Left colon (tissue), 2 donors: ENCODE measurements at regions not wholly inside any gene's neighbourhood (a gene's known extent, or its start where the extent isn't known, plus 50 kb on each side); places are given as distances from the start of the nearest gene placed in this dataset.
"Not testable (repeated sequence)": the region's sequence is repeated elsewhere in the genome, so short reads cannot be mapped to it uniquely, and the experiment has no call there.

Experiments
- ATAC-seq: fragments of 200-7000 bp; cut with Tn5 transposase; one replicate; pipeline ENCODE4 v1.9.1; 2020; ENCODE audit warnings: mild to moderate bottlenecking, moderate library complexity
- DNase-seq, 2 donors: peaks; one replicate each; pipeline ENCODE4 v3.0.0-alpha.2; 2020
- intact Hi-C, 2 donors: fragments of 100-400 bp; cut with DNase I in 1 of 2; cut with micrococcal nuclease in 1 of 2; formaldehyde crosslinking; loops; one replicate each; pipeline versions ENCODE4 v1.11.2 to v1.14.0; 2022; cut with DNase I, micrococcal nuclease
- donor health status: DM: no; HTN: no; CAD: no.
- donor health status: DM: yes; HTN: yes; CAD: no.

DNA sequence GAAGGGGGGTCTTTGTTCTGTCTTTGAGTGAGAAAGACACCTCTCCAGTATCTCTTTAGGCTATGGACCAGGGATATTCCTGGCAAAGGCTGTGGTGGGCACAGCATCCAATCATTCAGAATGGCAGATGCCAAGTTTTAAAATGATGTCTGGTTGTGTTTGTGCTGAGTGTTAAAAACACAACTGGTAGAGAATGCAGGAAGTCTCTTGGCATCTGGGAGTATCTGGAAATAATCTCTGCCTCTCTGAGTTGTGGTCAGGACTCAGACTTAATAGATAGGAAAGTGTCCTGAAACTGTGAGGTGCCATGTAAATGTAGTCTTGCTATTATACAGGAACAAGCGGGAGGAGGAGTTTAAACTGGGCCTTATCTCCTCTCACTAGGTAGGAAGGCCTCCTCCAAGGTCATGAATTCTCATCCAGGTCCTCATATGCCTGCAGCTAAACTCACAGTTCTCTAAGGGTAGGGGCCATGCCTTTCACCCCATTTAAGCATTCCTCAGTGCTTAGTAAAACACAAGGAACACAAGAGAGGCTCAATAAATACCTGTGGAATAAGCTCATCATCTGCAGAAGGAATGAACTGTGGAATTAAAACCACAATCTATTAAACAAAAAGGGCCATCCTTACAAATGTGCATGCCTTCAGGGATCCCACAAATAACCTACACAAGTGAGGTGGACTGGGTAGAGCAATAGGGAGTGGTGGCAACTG lies 317.6 kb downstream of the CBLN1 start:
- no peak for DNase-seq
- intact Hi-C loops: no loop called here
- no peak for ATAC-seq

DNA sequence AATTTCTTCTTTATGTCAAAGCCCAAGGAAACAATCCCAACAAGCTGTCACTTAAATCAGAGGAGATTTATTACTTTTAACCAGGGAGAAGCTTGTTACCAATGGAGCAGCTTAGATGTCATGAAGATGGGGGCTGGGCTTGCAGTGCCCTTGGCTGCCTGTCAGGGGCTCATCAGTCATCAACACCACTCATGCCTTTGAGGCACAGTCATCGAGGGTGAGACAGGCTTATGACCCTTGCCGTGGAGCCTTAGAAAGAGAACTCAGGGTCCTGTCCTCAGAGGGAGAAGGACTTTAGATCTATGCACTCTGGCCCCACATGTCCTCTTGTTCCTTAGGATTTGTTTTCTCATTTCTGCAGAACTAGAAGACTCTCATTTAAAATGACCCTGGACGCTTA lies 318.3 kb downstream of the CBLN1 start:
- intact Hi-C loops: no loop called here
- DNase-seq: no peak
- no peak for ATAC-seq

DNA sequence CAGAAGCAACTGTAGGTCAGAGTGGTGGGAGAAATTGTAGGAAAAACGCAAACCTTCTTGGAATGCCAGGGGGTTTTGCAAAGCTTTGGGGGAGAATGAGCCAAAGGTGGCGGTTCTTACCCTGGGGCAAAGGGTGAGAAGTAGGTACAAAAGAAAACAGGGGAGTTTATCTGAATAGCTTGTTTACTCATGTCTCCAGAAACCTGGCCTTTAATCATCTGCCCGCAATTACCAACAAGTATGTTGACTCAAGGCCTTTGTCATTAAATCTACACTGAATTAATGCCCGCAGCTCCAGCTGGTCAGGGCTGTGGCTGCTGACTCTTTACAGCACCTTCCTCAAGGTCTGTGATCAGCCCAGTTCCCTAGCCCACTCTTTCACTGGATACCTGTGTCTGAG lies 320.1 kb downstream of the CBLN1 start:
- intact Hi-C loops: no loop called here

DNA sequence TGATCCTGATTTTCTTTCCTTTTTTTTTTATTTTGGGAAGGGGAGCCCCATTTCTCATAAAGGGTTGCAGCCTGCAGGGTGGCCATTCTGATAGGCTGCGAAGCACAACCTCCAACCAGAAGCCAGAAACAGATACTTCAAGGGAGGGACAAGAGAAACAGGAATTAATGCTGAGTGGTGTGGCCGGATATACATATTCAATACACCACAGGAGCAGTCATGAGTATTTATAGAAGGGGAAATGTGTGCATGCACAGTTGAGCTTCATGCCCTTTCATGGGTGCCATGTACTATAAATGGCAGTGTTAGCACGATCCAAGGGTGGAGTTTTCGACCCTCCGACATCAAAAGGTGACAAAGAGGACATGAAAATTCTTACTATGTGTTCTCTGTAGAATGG lies 320.8 kb downstream of the CBLN1 start:
- DNase-seq (no peak), ATAC-seq (no peak)
- intact Hi-C loops: no loop called here

More for the DNA sequence above, 320.1 kb downstream of the CBLN1 start:
- DNase-seq (no peak), ATAC-seq (no peak)

GRCh38 chr16:48959747-48960146 lies 321.9 kb downstream of the CBLN1 start:
- DNase-seq (no peak), ATAC-seq (no peak)
- intact Hi-C loops: no loop called here

GRCh38 chr16:48959204-48959603 lies 322.4 kb downstream of the CBLN1 start:
- DNase-seq (no peak), ATAC-seq (no peak)
- intact Hi-C loops: no loop called here

DNA sequence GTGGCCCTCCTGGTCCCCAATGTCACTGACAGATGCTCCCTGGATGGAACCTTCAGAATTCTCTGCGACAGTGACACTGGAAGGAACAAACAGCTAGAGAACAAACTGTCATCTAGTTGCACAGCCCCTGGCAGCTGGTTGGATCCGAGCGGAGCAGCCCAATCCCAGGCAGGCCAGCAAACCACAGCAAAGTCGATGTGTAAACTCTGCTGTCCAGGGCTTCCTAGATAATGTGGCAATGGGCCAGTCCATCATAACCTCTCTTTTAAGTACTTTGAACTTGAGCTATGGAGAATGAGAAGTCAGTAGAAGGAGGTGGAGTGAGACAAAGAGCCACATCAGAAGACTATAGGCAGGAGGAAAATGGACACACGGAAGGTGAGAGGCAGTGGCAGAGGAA lies 323.0 kb downstream of the CBLN1 start:
- ATAC-seq (no peak), DNase-seq (no peak)
- intact Hi-C loops: no loop called here

DNA sequence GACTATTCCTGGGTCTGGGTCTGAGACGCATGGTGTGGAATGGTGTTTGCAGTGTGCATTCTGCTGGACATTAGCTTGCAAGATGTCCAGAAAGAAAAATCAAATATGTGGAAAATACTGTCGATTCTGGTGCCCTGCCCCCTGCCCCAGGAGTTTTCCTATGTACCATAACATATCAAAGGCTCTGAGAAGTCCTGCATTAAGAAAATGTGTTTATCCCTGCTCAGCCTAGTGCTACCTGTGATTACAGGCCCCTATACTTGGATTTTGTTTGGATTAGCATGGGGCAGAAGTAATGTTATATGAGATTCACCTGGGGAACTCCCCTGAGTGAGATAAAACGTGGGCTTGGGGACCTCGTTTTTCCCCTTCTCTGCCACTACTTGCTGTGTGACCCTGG lies 325.0 kb downstream of the CBLN1 start:
- DNase-seq (no peak), ATAC-seq (no peak)
- intact Hi-C loops: no loop called here

- intact Hi-C loops: no loop called here
Measured at GRCh38 chr16:48955837-48956236, 325.8 kb downstream of the CBLN1 start.

DNA sequence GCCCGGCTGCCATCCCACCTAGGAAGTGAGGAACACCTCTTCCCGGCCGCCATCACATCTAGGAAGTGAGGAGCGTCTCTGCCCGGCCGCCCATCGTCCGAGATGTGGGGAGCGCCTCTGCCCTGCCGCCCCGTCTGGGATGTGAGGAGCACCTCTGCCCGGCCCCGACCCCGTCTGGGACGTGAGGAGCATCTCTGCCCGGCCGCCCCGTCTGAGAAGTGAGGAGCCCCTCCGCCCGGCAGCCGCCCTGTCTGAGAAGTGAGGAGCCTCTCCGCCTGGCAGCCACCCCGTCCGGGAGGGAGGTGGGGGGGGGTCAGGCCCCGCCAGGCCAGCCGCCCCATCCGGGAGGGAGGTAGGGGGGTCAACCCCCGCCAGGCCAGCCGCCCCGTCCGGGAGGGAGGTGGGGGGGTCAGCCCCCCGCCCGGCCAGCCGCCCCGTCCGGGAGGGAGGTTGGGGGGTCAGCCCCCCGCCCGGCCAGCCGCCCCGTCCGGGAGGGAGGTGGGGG lies 330.0 kb downstream of the CBLN1 start:
- ATAC-seq, intact Hi-C loops, DNase-seq: not testable (repeated sequence)

More at GRCh38 chr16:48955837-48956236, 325.8 kb downstream of the CBLN1 start:
- ATAC-seq: no peak
- no peak for DNase-seq

GRCh38 chr16:48950184-48950583 lies 331.5 kb downstream of the CBLN1 start:
- DNase-seq (no peak), ATAC-seq (no peak)
- intact Hi-C loops: no loop called here

- intact Hi-C loops: no loop called here
- ATAC-seq (no peak), DNase-seq (no peak)
Measured at GRCh38 chr16:48949636-48950035, 332.0 kb downstream of the CBLN1 start.

DNA sequence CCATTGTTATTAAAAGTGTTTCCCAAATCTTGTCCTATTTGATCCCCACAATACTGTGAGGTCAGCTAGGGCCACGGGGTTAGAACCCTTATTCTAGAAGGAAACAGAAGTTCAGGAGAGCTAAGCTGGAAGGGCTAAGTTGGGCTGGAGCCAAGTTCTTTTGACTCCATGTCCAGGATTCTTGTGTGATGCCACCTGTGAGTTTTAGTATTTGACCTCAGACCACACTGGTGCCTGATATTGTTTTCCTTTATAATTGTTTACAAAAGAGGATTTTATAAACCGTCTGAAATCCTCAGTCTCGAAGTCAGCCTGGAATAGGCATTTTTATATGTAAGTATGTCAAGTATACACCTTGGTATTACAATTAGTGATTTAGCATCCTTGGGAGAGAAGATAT lies 332.7 kb downstream of the CBLN1 start:
- intact Hi-C loops: no loop called here
- ATAC-seq (no peak), DNase-seq (no peak)

DNA sequence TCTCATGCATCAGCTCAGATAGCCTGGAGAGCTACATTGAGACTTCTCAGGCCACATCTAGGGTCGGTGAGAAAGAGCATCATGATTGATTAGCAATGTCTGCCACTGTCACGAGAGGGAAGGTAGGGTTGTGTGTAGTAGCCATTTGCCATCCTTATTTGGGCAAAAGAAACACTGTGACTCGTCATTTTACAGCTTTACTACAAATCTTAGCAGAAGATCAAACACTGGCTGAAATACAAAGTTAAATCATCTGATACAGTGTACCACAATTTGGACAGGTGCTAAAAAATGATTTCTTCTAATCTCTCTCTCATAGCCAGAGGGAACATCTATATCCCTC lies 334.3 kb downstream of the CBLN1 start:
- DNase-seq (no peak), ATAC-seq (no peak)
- intact Hi-C loops: no loop called here

DNA sequence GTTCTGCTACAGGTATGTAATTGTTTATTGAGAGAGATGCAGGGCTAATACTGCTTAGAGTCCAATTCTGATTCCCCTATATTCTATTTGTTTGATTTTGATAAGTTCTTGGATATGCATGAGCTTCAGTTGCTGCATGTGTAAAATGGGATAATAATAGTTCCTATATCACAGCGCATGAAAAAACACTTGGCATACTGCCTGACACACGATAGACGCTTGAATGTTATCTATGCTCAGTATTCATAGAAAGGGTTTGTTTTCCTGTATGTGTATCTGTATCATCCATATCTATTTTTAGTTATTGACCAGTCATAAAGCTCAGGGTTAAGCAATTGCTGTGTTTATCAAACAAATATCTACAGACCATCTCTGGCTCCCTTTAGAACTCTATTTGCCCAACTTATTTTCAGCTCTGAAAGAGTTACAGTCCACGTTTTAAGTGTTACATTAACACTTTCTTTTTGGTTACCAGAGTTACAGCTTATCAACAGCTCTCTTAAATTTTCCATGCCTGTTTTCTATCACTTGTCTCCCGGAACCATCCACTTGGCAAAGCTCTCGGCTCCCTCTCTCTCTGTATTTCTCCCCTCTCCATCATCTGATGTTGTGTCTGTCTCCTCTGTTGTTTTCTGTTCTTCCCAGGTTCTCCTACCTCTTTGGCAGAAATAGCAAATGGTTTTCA lies 334.8 kb downstream of the CBLN1 start:
- no peak for DNase-seq
- intact Hi-C loops: no loop called here
- ATAC-seq: no peak

DNA sequence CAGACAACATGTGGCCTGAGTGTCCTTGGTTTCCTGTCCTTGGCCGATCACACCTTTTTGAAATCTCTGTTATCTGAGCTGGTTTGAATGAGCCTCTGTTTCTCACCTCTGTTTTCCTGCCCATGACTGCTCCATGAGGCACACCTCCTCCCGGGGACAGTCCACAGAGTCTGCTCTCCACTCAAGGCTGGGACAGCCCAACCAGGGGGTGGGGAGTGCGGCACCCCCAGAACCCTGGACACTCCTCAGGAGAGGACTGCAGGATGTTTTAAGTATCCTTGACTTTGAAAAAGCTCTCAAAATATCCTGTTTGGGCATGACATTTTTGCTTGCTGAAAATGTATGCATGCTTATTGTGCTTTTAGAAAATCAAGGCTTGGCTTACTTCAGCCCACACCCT lies 333.0 kb upstream of the N4BP1 start:
- intact Hi-C loops: no loop called here
- ATAC-seq: no peak
- no peak for DNase-seq

GRCh38 chr16:48936811-48937210 lies 326.8 kb upstream of the N4BP1 start:
- no peak for DNase-seq
- intact Hi-C loops: no loop called here
- no peak for ATAC-seq

- intact Hi-C loops: no loop called here
- DNase-seq: no peak
- ATAC-seq: no peak
Measured at GRCh38 chr16:48932216-48932855, 322.4 kb upstream of the N4BP1 start.

GRCh38 chr16:48930951-48931553 lies 321.1 kb upstream of the N4BP1 start:
- DNase-seq (no peak), ATAC-seq (no peak)
- intact Hi-C loops: no loop called here

- intact Hi-C loops: no loop called here
- DNase-seq (no peak), ATAC-seq (no peak)
Measured at GRCh38 chr16:48919791-48920190, 309.8 kb upstream of the N4BP1 start.
